IMR-90 (cell line): ENCODE measurements at regions not wholly inside any gene's neighbourhood (a gene's known extent, or its start where the extent isn't known, plus 50 kb on each side); places are given as distances from the start of the nearest gene placed in this dataset.

Experiments
- POLR2A ChIP-seq: IDR thresholded peaks from 2 replicates; pipeline ENCODE4 v1.6.1; 2012; ENCODE audit warnings: mild to moderate bottlenecking, low read depth, low read length
- TF ChIP-seq, protein P1 (sequence below): conservative IDR thresholded peaks from 2 replicates; pipeline ENCODE4 v1.5.1; 2012; ENCODE audit warnings: mild to moderate bottlenecking, low read depth, low read length, improper control_type of control experiment

DNA sequence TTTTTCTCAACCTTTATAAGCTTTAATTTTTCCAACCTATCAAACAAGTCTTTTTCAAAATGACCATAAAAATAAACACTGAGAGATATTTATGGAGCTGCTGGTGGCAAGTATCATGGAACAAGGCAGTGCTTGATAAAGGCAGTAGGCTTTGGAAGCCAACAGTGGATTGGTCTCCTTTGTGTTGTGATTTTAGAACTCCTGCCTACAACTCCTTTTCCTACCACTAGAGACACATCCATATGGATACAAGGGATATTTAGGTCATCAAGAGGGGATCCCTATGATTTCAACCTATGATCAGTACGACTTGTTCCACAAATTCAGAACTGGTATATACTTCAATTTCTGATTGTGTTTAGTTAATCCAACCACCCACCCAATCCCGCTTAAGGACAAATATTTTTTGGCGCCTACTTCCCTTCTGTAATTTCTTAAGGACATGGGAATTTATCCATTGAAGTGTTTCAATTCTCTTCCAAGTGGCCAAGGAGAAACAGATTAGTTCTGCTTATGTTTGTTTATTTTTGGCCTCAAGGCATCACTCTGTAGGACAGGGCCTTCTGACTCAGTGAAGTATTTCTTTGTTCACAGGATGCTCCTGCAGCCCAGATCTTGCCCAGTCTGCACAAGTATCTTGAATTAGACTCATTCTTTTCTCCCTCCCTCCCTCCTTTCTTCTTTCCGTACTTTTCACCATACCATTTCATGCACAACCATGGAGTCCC lies 2119.6 kb upstream of the PIK3C3 start:
- TF ChIP-seq, protein P1, sequence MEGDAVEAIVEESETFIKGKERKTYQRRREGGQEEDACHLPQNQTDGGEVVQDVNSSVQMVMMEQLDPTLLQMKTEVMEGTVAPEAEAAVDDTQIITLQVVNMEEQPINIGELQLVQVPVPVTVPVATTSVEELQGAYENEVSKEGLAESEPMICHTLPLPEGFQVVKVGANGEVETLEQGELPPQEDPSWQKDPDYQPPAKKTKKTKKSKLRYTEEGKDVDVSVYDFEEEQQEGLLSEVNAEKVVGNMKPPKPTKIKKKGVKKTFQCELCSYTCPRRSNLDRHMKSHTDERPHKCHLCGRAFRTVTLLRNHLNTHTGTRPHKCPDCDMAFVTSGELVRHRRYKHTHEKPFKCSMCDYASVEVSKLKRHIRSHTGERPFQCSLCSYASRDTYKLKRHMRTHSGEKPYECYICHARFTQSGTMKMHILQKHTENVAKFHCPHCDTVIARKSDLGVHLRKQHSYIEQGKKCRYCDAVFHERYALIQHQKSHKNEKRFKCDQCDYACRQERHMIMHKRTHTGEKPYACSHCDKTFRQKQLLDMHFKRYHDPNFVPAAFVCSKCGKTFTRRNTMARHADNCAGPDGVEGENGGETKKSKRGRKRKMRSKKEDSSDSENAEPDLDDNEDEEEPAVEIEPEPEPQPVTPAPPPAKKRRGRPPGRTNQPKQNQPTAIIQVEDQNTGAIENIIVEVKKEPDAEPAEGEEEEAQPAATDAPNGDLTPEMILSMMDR: no peak
- no peak for TF ChIP-seq POLR2A
